Fibroblast of lung (primary cell): ENCODE measurements at regions not wholly inside any gene's neighbourhood (a gene's known extent, or its start where the extent isn't known, plus 50 kb on each side); places are given as distances from the start of the nearest gene placed in this dataset.

ENCODE experiments used
- DNase-seq, 2 donors: peaks; one replicate each; pipeline versions ENCODE4 v3.0.0 to v3.0.0-alpha.2; 2010; ENCODE audit warnings: low read depth in 2 of 2
- H2AFZ ChIP-seq: 2 replicates; pipeline ENCODE4 v1.5.1; 2012; ENCODE audit warnings: low read length, control low read depth, inconsistent platforms
- H3K27ac ChIP-seq: 2 replicates; pipeline ENCODE4 v1.5.1; 2011; ENCODE audit warnings: low read length, control low read depth; ENCODE audit not compliant: insufficient read depth
- H3K27me3 ChIP-seq: 2 replicates; pipeline ENCODE4 v1.5.1; 2011; ENCODE audit warnings: mild to moderate bottlenecking, low read length; ENCODE audit not compliant: control insufficient read depth, insufficient read depth
- H3K36me3 ChIP-seq: 2 replicates; pipeline ENCODE4 v1.5.1; 2011; ENCODE audit warnings: low read length; ENCODE audit not compliant: control insufficient read depth, insufficient read depth
- H3K4me1 ChIP-seq: 2 replicates; pipeline ENCODE4 v1.5.1; 2011; ENCODE audit warnings: low read length; ENCODE audit not compliant: control insufficient read depth, insufficient read depth; ENCODE audit errors: extremely low read depth
- H3K4me2 ChIP-seq: 2 replicates; pipeline ENCODE4 v1.5.1; 2011; ENCODE audit warnings: low read length, control low read depth; ENCODE audit not compliant: insufficient read depth; ENCODE audit errors: extremely low read depth
- H3K4me3 ChIP-seq, 4 experiments: fragments of 200-600 bp in 1 of 4; sonication (generic) in 1 of 4; replicated peaks in 1 of 4; 2 replicates each; pipeline ENCODE4 v1.5.1; 2011 to 2016; ENCODE audit warnings: low read length in 4 of 4, low read depth in 3 of 4, mild to moderate bottlenecking in 3 of 4, control low read depth in 2 of 4, inconsistent platforms in 1 of 4, mixed read lengths in 1 of 4; ENCODE audit not compliant: insufficient read depth in 1 of 4; ENCODE audit errors: control extremely low read depth in 1 of 4
- H3K79me2 ChIP-seq: 2 replicates; pipeline ENCODE4 v1.5.1; 2012; ENCODE audit warnings: mild to moderate bottlenecking, low read length, inconsistent platforms; ENCODE audit not compliant: control insufficient read depth, insufficient read depth
- H3K9ac ChIP-seq: 2 replicates; pipeline ENCODE4 v1.5.1; 2011; ENCODE audit warnings: mild to moderate bottlenecking, low read length, control low read depth; ENCODE audit not compliant: insufficient read depth
- H3K9me3 ChIP-seq: 2 replicates; pipeline ENCODE4 v1.5.1; 2012; ENCODE audit warnings: low read depth, low read length; ENCODE audit not compliant: control insufficient read depth, insufficient read depth
- H4K20me1 ChIP-seq: 2 replicates; pipeline ENCODE4 v1.5.1; 2011; ENCODE audit warnings: low read length; ENCODE audit not compliant: control insufficient read depth, insufficient read depth; ENCODE audit errors: extremely low read depth
- EZH2 ChIP-seq: IDR thresholded peaks from 2 replicates; pipeline ENCODE4 v1.5.1; 2012; ENCODE audit warnings: low read length, control low read depth, mild to moderate bottlenecking; ENCODE audit errors: missing control alignments
- TF ChIP-seq, protein P1 (sequence below), 2 donors: IDR thresholded peaks in 1 of 2; conservative IDR thresholded peaks in 1 of 2; 1 replicate in 1 of 2; 2 replicates in 1 of 2; pipeline ENCODE4 v1.5.1; 2011 to 2012; ENCODE audit warnings: low read length in 2 of 2, control low read depth in 1 of 2, inconsistent platforms in 1 of 2, low read depth in 1 of 2, mild to moderate bottlenecking in 1 of 2

DNA sequence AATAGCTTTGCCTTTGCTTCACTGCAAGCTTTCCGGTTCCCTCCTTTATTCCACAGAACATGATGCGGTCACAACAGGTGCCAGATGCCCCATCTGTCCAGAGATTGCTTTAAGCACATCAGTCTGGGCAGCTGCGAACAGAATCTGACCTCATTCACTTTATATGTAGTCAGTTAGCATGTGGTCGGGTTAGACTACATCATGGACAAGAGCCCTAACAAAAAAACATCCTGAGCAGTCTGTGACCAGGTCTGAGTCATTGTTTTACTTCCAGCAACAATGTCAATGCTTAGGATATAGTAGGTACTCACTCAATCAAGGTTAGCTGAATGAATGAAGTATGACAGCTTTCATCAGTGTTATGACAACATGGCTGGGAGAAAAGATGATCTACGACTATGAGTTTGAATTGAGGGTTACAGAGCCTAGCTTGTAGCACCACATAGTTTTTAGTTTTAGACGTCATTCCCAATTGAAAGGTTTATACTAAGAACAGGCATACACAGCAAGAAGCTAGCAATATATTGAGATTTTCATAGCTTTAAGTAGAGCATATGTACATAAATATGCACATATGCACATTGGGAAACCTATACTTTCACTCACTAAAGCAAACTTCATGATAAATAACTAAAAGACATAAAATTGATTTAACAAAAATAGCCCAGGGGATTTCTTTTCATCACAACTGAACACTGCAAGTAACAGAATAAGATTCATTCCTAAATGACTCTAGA is 64.2 kb upstream of the TMCC3 start:
- H3K4me1 ChIP-seq, result no peaks in the 10 kb centered on the region
- TF ChIP-seq EZH2, result no peak
- TF ChIP-seq, protein P1, sequence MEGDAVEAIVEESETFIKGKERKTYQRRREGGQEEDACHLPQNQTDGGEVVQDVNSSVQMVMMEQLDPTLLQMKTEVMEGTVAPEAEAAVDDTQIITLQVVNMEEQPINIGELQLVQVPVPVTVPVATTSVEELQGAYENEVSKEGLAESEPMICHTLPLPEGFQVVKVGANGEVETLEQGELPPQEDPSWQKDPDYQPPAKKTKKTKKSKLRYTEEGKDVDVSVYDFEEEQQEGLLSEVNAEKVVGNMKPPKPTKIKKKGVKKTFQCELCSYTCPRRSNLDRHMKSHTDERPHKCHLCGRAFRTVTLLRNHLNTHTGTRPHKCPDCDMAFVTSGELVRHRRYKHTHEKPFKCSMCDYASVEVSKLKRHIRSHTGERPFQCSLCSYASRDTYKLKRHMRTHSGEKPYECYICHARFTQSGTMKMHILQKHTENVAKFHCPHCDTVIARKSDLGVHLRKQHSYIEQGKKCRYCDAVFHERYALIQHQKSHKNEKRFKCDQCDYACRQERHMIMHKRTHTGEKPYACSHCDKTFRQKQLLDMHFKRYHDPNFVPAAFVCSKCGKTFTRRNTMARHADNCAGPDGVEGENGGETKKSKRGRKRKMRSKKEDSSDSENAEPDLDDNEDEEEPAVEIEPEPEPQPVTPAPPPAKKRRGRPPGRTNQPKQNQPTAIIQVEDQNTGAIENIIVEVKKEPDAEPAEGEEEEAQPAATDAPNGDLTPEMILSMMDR (conservative IDR thresholded peaks at IDR 0.05 in 1 of 2, IDR thresholded peaks at IDR 0.05 in 1 of 2; ENCODE audit: low read depth in 1 of 2, low read length in 2 of 2), result no peak
- peak; percentile 58 to 90 for DNase-seq
- H3K9me3 ChIP-seq, result no peaks in the 10 kb centered on the region
- H3K27me3 ChIP-seq, result no peaks in the 10 kb centered on the region
- no peaks in the 10 kb centered on the region for H3K36me3 ChIP-seq
- no peak overlapping the region for H3K4me2 ChIP-seq
- no peak overlapping the region for H2AFZ ChIP-seq
- no peak overlapping the region for H3K9ac ChIP-seq
- H3K79me2 ChIP-seq, result no peaks in the 10 kb centered on the region
- no peak overlapping the region for H3K27ac ChIP-seq
- H4K20me1 ChIP-seq, result no peaks in the 10 kb centered on the region
- H3K4me3 ChIP-seq, result no peak overlapping the region

DNA sequence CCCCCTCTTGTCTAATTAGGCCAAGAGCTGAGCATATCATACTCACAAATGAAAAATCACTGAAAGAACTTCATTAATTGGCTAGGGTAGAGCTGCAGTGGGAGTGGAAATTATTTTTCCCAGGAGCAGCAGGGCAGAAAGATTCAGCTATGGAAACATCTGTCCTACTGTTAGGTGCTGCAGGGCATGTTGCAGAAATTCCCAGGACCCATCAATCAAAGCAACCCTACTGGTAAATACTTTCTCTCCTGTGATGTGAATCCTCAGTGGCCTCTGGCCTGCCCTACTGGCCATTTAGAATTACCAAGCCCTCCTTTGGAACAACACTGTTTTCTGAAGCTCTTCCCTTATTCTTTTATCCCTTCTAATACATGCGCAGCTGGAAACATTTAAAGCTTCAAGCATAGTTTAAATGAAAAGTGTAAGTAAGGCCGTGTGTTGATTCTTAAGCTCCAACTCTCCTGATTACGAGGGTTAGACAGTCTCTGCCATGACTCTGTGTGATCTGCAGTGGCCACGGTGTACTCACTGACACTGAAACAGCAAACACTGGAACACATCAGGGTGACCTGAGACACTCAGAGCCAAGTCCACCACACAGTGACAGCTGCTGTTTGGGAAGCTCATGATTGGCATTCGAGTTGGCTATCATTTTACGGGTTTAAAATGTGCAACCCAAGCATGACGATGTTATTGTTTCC is 62.6 kb upstream of the TMCC3 start:
- no peaks in the 10 kb centered on the region for H3K79me2 ChIP-seq
- no peak overlapping the region for H3K4me3 ChIP-seq
- H3K36me3 ChIP-seq, result no peaks in the 10 kb centered on the region
- no peaks in the 10 kb centered on the region for H3K4me1 ChIP-seq
- no peaks in the 10 kb centered on the region for H3K27me3 ChIP-seq
- no peak overlapping the region for H3K27ac ChIP-seq
- no peak overlapping the region for H2AFZ ChIP-seq
- no peaks in the 10 kb centered on the region for H3K9me3 ChIP-seq
- no peak overlapping the region for H3K9ac ChIP-seq
- DNase-seq, result no peak
- no peak overlapping the region for H3K4me2 ChIP-seq
- no peaks in the 10 kb centered on the region for H4K20me1 ChIP-seq
- no peak for TF ChIP-seq EZH2

DNA sequence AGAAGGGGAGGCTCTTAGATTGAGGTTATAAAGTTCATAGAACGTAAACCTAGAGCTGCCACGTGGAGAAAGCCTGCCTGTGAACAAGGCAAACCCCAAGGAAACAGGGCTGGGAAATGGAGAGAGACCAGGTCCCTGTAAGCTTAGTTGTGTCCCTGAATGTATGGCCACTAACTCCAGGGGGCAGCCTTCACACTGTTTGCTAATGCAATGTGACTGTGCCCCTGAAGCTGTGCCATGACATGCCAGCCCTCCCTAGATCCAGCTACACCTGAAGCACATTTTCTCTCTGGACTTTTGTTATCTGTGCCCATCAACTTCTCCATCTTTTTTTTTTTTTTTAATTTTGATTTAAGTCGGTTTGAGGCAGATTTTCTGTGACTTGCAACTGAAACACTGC is 60.6 kb upstream of the TMCC3 start:
- Histone ChIP-seq H3K4me2 (no peak overlapping the region), H4K20me1 (no peaks in the 10 kb centered on the region), H3K4me1 (no peaks in the 10 kb centered on the region), H3K27me3 (peaks cover 3% of the 10 kb centered on the region), H3K36me3 (no peaks in the 10 kb centered on the region), H3K9ac (no peak overlapping the region), H2AFZ (no peak overlapping the region), H3K79me2 (no peaks in the 10 kb centered on the region), H3K27ac (no peak overlapping the region), H3K4me3 (no peak overlapping the region), H3K9me3 (no peaks in the 10 kb centered on the region)
- peak; percentile 4 to 13 for DNase-seq
- TF ChIP-seq EZH2, result no peak
- TF ChIP-seq, protein P1 (conservative IDR thresholded peaks at IDR 0.05 in 1 of 2, IDR thresholded peaks at IDR 0.05 in 1 of 2; ENCODE audit: low read depth in 1 of 2, low read length in 2 of 2), result peak; percentile 8 to 43
